ENCODE measurements at regions not wholly inside any gene's neighbourhood (a gene's known extent, or its start where the extent isn't known, plus 50 kb on each side); places are given as distances from the start of the nearest gene placed in this dataset.

DNA sequence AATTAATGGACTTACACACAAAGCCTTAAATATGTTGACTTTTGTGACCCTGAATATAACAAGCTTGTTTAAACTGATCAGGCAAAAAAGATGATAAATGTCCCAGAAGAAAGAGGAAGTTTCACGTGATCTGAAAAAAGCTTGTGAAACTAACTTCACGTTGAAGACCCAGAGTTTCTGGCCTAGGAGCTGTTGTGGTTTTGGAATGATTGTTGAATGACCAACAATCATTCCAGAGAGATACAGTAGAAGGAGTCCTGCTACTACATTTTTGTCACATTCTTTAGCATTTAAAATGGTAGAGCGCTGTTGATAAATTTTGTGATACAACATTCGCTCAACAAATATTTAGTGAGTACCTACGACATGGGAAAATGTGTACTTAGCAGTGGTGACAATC, 143.1 kb upstream of the FBN2 start:
- TF ChIP-seq, protein P1, sequence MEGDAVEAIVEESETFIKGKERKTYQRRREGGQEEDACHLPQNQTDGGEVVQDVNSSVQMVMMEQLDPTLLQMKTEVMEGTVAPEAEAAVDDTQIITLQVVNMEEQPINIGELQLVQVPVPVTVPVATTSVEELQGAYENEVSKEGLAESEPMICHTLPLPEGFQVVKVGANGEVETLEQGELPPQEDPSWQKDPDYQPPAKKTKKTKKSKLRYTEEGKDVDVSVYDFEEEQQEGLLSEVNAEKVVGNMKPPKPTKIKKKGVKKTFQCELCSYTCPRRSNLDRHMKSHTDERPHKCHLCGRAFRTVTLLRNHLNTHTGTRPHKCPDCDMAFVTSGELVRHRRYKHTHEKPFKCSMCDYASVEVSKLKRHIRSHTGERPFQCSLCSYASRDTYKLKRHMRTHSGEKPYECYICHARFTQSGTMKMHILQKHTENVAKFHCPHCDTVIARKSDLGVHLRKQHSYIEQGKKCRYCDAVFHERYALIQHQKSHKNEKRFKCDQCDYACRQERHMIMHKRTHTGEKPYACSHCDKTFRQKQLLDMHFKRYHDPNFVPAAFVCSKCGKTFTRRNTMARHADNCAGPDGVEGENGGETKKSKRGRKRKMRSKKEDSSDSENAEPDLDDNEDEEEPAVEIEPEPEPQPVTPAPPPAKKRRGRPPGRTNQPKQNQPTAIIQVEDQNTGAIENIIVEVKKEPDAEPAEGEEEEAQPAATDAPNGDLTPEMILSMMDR (IDR thresholded peaks at IDR 0.05): no peak
- TF ChIP-seq POLR2A (IDR thresholded peaks at IDR 0.05): no peak
